ENCODE measurements at regions not wholly inside any gene's neighbourhood (a gene's known extent, or its start where the extent isn't known, plus 50 kb on each side); places are given as distances from the start of the nearest gene placed in this dataset.
"Not testable (repeated sequence)": the region's sequence is repeated elsewhere in the genome, so short reads cannot be mapped to it uniquely, and the experiment has no call there.

GRCh38 chr16:32915346-32915745 lies 239.4 kb upstream of the TP53TG3 start:
- H3K27me3 ChIP-seq (ENCODE audit: insufficient read depth, low read length); H3K4me1 Mint-ChIP-seq; H3K36me3 ChIP-seq (ENCODE audit: insufficient read depth, low read length); DNase-seq; H3K27ac ChIP-seq (ENCODE audit: low read depth, low read length); CTCF ChIA-PET (ENCODE audit: partially characterized antibody); H3K4me3 ChIP-seq (ENCODE audit: low read length in 2 of 2); H3K4me3 Mint-ChIP-seq; intact Hi-C loops (cut with micrococcal nuclease); H3K9me3 ChIP-seq (ENCODE audit: control insufficient read depth in 1 of 2, low read length in 2 of 2); H3K27me3 Mint-ChIP-seq; POLR2A ChIA-PET (ENCODE audit: partially characterized antibody); H3K36me3 Mint-ChIP-seq; H3K27ac Mint-ChIP-seq; H3K9me3 Mint-ChIP-seq; H3K4me1 ChIP-seq (ENCODE audit: insufficient read depth, low read length): not testable (repeated sequence)

- H3K36me3 Mint-ChIP-seq; POLR2A ChIA-PET (ENCODE audit: partially characterized antibody); H3K27me3 ChIP-seq (ENCODE audit: insufficient read depth, low read length); H3K4me1 Mint-ChIP-seq; H3K9me3 Mint-ChIP-seq; H3K36me3 ChIP-seq (ENCODE audit: insufficient read depth, low read length); H3K27ac ChIP-seq (ENCODE audit: low read depth, low read length); H3K27ac Mint-ChIP-seq; intact Hi-C loops (cut with micrococcal nuclease); DNase-seq; H3K27me3 Mint-ChIP-seq; H3K4me3 ChIP-seq (ENCODE audit: low read length in 2 of 2); H3K4me3 Mint-ChIP-seq; H3K4me1 ChIP-seq (ENCODE audit: insufficient read depth, low read length); CTCF ChIA-PET (ENCODE audit: partially characterized antibody); H3K9me3 ChIP-seq (ENCODE audit: control insufficient read depth in 1 of 2, low read length in 2 of 2): not testable (repeated sequence)
Measured at GRCh38 chr16:32897782-32898181, 221.8 kb upstream of the TP53TG3 start.

GRCh38 chr16:32885392-32885791 lies 209.4 kb upstream of the TP53TG3 start:
- H3K4me3 Mint-ChIP-seq; H3K27ac ChIP-seq (ENCODE audit: low read depth, low read length); POLR2A ChIA-PET (ENCODE audit: partially characterized antibody); H3K9me3 ChIP-seq (ENCODE audit: control insufficient read depth in 1 of 2, low read length in 2 of 2); H3K9me3 Mint-ChIP-seq; H3K4me1 ChIP-seq (ENCODE audit: insufficient read depth, low read length); H3K4me3 ChIP-seq (ENCODE audit: low read length in 2 of 2); H3K36me3 ChIP-seq (ENCODE audit: insufficient read depth, low read length); H3K36me3 Mint-ChIP-seq; H3K27me3 ChIP-seq (ENCODE audit: insufficient read depth, low read length); intact Hi-C loops (cut with micrococcal nuclease); H3K27ac Mint-ChIP-seq; H3K27me3 Mint-ChIP-seq; CTCF ChIA-PET (ENCODE audit: partially characterized antibody); DNase-seq; H3K4me1 Mint-ChIP-seq: not testable (repeated sequence)

GRCh38 chr16:32884556-32884955 lies 208.6 kb upstream of the TP53TG3 start:
- H3K36me3 ChIP-seq (ENCODE audit: insufficient read depth, low read length); H3K9me3 ChIP-seq (ENCODE audit: control insufficient read depth in 1 of 2, low read length in 2 of 2): not testable (repeated sequence)

DNA sequence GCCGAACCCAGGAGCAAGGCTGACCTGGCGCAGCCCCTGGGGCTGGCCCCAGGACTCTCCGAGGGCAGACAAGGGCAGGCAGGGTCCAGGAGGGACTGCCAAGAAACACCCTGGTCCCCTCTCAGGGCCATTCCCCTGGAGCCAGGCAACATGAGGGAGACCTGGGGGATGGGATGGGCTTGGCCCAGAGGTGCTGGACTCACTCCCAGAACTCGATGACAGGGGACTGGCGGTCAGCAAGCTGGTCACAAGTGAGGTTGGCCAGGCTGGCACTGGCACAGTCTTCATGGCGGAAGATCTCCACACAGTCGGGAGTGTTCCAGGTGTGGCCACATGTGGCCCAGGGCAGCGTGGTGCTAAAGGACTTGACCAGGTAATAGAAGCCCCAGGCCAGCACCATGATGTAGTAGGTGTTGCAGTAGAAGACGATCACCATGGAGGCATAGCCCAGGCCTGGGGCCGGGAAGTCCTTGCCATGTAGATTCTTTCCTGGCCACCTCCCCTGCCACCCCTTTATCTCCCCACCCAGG lies 206.4 kb upstream of the TP53TG3 start:
- H3K4me3 ChIP-seq (ENCODE audit: low read length in 2 of 2); H3K4me1 ChIP-seq (ENCODE audit: insufficient read depth, low read length); H3K27me3 Mint-ChIP-seq; POLR2A ChIA-PET (ENCODE audit: partially characterized antibody); H3K36me3 ChIP-seq (ENCODE audit: insufficient read depth, low read length); intact Hi-C loops (cut with micrococcal nuclease); H3K9me3 Mint-ChIP-seq; CTCF ChIA-PET (ENCODE audit: partially characterized antibody); H3K27ac ChIP-seq (ENCODE audit: low read depth, low read length); DNase-seq; H3K27me3 ChIP-seq (ENCODE audit: insufficient read depth, low read length); H3K9me3 ChIP-seq (ENCODE audit: control insufficient read depth in 1 of 2, low read length in 2 of 2); H3K4me1 Mint-ChIP-seq; H3K27ac Mint-ChIP-seq; H3K36me3 Mint-ChIP-seq; H3K4me3 Mint-ChIP-seq: not testable (repeated sequence)

More at GRCh38 chr16:32884556-32884955, 208.6 kb upstream of the TP53TG3 start:
- H3K36me3 Mint-ChIP-seq; intact Hi-C loops (cut with micrococcal nuclease); H3K4me3 Mint-ChIP-seq; H3K27me3 ChIP-seq (ENCODE audit: insufficient read depth, low read length); H3K4me1 ChIP-seq (ENCODE audit: insufficient read depth, low read length); H3K9me3 Mint-ChIP-seq; H3K27ac ChIP-seq (ENCODE audit: low read depth, low read length); H3K27ac Mint-ChIP-seq; CTCF ChIA-PET (ENCODE audit: partially characterized antibody); H3K4me3 ChIP-seq (ENCODE audit: low read length in 2 of 2); POLR2A ChIA-PET (ENCODE audit: partially characterized antibody); H3K4me1 Mint-ChIP-seq; H3K27me3 Mint-ChIP-seq; DNase-seq: not testable (repeated sequence)

DNA sequence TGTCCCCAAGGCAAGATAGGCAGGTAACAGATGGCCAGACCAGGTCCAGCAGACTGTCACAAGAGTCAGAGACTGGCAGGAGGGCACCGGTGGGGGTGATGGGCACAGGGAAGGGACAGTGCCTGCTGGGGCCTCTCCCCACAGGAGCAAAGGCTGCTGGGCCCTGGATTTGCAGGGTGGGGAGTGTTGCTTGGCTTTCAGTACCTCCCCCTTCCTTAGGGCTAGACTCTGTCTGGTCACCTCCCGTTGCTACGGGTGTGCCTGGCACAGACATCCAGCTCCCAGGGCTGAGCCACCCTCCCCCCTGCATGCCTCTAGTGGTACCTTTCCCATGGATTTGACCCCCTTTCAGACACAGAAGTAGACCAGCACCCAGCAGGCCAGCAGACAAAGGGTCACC lies 205.7 kb upstream of the TP53TG3 start:
- H3K9me3 Mint-ChIP-seq; H3K36me3 Mint-ChIP-seq; H3K4me1 ChIP-seq (ENCODE audit: insufficient read depth, low read length); CTCF ChIA-PET (ENCODE audit: partially characterized antibody); POLR2A ChIA-PET (ENCODE audit: partially characterized antibody); DNase-seq; H3K36me3 ChIP-seq (ENCODE audit: insufficient read depth, low read length); H3K4me3 Mint-ChIP-seq; H3K27me3 ChIP-seq (ENCODE audit: insufficient read depth, low read length); H3K4me1 Mint-ChIP-seq; H3K4me3 ChIP-seq (ENCODE audit: low read length in 2 of 2); H3K27ac Mint-ChIP-seq; intact Hi-C loops (cut with micrococcal nuclease); H3K27me3 Mint-ChIP-seq; H3K27ac ChIP-seq (ENCODE audit: low read depth, low read length); H3K9me3 ChIP-seq (ENCODE audit: control insufficient read depth in 1 of 2, low read length in 2 of 2): not testable (repeated sequence)

- DNase-seq; H3K36me3 Mint-ChIP-seq; H3K27me3 Mint-ChIP-seq; H3K4me1 ChIP-seq (ENCODE audit: insufficient read depth, low read length); POLR2A ChIA-PET (ENCODE audit: partially characterized antibody); intact Hi-C loops (cut with micrococcal nuclease); H3K9me3 Mint-ChIP-seq; H3K27ac Mint-ChIP-seq; H3K9me3 ChIP-seq (ENCODE audit: control insufficient read depth in 1 of 2, low read length in 2 of 2); H3K4me3 ChIP-seq (ENCODE audit: low read length in 2 of 2); H3K36me3 ChIP-seq (ENCODE audit: insufficient read depth, low read length); H3K4me1 Mint-ChIP-seq; CTCF ChIA-PET (ENCODE audit: partially characterized antibody); H3K27me3 ChIP-seq (ENCODE audit: insufficient read depth, low read length); H3K27ac ChIP-seq (ENCODE audit: low read depth, low read length); H3K4me3 Mint-ChIP-seq: not testable (repeated sequence)
Measured at GRCh38 chr16:32880009-32880408, 204.0 kb upstream of the TP53TG3 start.

- H3K27ac ChIP-seq (ENCODE audit: low read depth, low read length); H3K27me3 Mint-ChIP-seq; H3K4me1 Mint-ChIP-seq; H3K9me3 Mint-ChIP-seq; H3K36me3 ChIP-seq (ENCODE audit: insufficient read depth, low read length); H3K27me3 ChIP-seq (ENCODE audit: insufficient read depth, low read length); CTCF ChIA-PET (ENCODE audit: partially characterized antibody); intact Hi-C loops (cut with micrococcal nuclease); H3K4me3 Mint-ChIP-seq; H3K9me3 ChIP-seq (ENCODE audit: control insufficient read depth in 1 of 2, low read length in 2 of 2); H3K36me3 Mint-ChIP-seq; H3K27ac Mint-ChIP-seq; POLR2A ChIA-PET (ENCODE audit: partially characterized antibody); DNase-seq; H3K4me1 ChIP-seq (ENCODE audit: insufficient read depth, low read length); H3K4me3 ChIP-seq (ENCODE audit: low read length in 2 of 2): not testable (repeated sequence)
Measured at GRCh38 chr16:32876718-32877117, 200.8 kb upstream of the TP53TG3 start.

Data from CD4-positive, alpha-beta memory T cell (primary cell).